CD14-positive monocyte (primary cell): ENCODE measurements at regions not wholly inside any gene's neighbourhood (a gene's known extent, or its start where the extent isn't known, plus 50 kb on each side); places are given as distances from the start of the nearest gene placed in this dataset.

Source experiments
- DNase-seq, 3 donors: peaks; one replicate each; pipeline ENCODE4 v3.0.0-alpha.2; 2011 to 2022
- H2AFZ ChIP-seq: 2 replicates; pipeline ENCODE4 v1.6.0; 2012; ENCODE audit warnings: mild to moderate bottlenecking, low read depth, low read length, inconsistent platforms; ENCODE audit not compliant: insufficient read depth, poor library complexity, severe bottlenecking
- H3K27ac ChIP-seq, 2 donors: 1 replicate in 1 of 2; 2 replicates in 1 of 2; pipeline ENCODE4 v1.5.1; 2012 to 2013; ENCODE audit warnings: low read length in 2 of 2, control low read depth in 1 of 2, inconsistent platforms in 1 of 2, low read depth in 1 of 2, mild to moderate bottlenecking in 1 of 2
- H3K27me3 ChIP-seq, 2 donors: one replicate each; pipeline versions ENCODE4 v1.6.0 to v1.6.1; 2011 to 2013; ENCODE audit warnings: low read length in 2 of 2; ENCODE audit not compliant: control insufficient read depth in 2 of 2, insufficient read depth in 2 of 2
- H3K36me3 ChIP-seq, 2 donors: replicated peaks in 1 of 2; 1 replicate in 1 of 2; 2 replicates in 1 of 2; pipeline versions ENCODE4 v1.5.1 to v1.6.1; 2012 to 2013; ENCODE audit warnings: low read length in 2 of 2, control low read depth in 1 of 2, inconsistent platforms in 1 of 2, mild to moderate bottlenecking in 1 of 2; ENCODE audit not compliant: insufficient read depth in 2 of 2, control insufficient read depth in 1 of 2
- H3K4me1 ChIP-seq, 2 donors: 1 replicate in 1 of 2; 2 replicates in 1 of 2; pipeline versions ENCODE4 v1.5.1 to v1.6.1; 2012 to 2013; ENCODE audit warnings: low read length in 2 of 2, control low read depth in 1 of 2, inconsistent platforms in 1 of 2, mild to moderate bottlenecking in 1 of 2, moderate library complexity in 1 of 2; ENCODE audit not compliant: insufficient read depth in 2 of 2, control insufficient read depth in 1 of 2
- H3K4me2 ChIP-seq: replicated peaks from 2 replicates; pipeline ENCODE3; 2012; ENCODE audit warnings: low read length, moderate library complexity, mild to moderate bottlenecking; ENCODE audit not compliant: poor library complexity, severe bottlenecking; ENCODE audit errors: extremely low read depth
- H3K4me3 ChIP-seq, 3 experiments: fragments of 200-600 bp in 1 of 3; sonication (generic) in 1 of 3; replicated peaks in 1 of 3; 1 replicate in 2 of 3; 2 replicates in 1 of 3; pipeline ENCODE4 v1.5.1; 2011 to 2013; ENCODE audit warnings: low read length in 3 of 3, mild to moderate bottlenecking in 3 of 3, control low read depth in 2 of 3, low read depth in 2 of 3, inconsistent platforms in 1 of 3, moderate library complexity in 1 of 3
- H3K79me2 ChIP-seq: 2 replicates; pipeline ENCODE4 v1.6.0; 2012; ENCODE audit warnings: mild to moderate bottlenecking, control low read depth, inconsistent platforms, low read length, moderate library complexity; ENCODE audit not compliant: insufficient read depth
- H3K9ac ChIP-seq: 2 replicates; pipeline ENCODE4 v1.6.0; 2017; ENCODE audit warnings: low read length, mild to moderate bottlenecking; ENCODE audit not compliant: insufficient read depth, poor library complexity, severe bottlenecking
- H3K9me3 ChIP-seq, 2 donors: replicated peaks in 1 of 2; 1 replicate in 1 of 2; 2 replicates in 1 of 2; pipeline versions ENCODE4 v1.5.1 to v1.6.1; 2012 to 2013; ENCODE audit warnings: low read length in 2 of 2, control low read depth in 1 of 2; ENCODE audit not compliant: control insufficient read depth in 1 of 2, insufficient read depth in 1 of 2
- H4K20me1 ChIP-seq: 2 replicates; pipeline ENCODE4 v1.6.0; 2012; ENCODE audit warnings: mild to moderate bottlenecking, low read length, control low read depth, moderate library complexity; ENCODE audit not compliant: insufficient read depth
- H3K27ac Mint-ChIP-seq, 7 donors: one replicate each; pipeline ENCODE4 v1.8.0; 2020; ENCODE audit warnings: mild to moderate bottlenecking in 7 of 7, mixed read lengths in 7 of 7, moderate library complexity in 6 of 7, inconsistent platforms in 2 of 7
- H3K27me3 Mint-ChIP-seq, 3 donors: one replicate each; pipeline ENCODE4 v1.8.0; 2021 to 2022; ENCODE audit warnings: low read depth in 3 of 3, mild to moderate bottlenecking in 3 of 3, mixed read lengths in 3 of 3, moderate library complexity in 3 of 3, inconsistent platforms in 1 of 3
- H3K36me3 Mint-ChIP-seq, 2 donors: one replicate each; pipeline ENCODE4 v1.8.0; 2020; ENCODE audit warnings: mixed read lengths in 2 of 2, inconsistent platforms in 1 of 2, mild to moderate bottlenecking in 1 of 2
- H3K4me1 Mint-ChIP-seq: one replicate; pipeline ENCODE4 v1.8.0; 2020; ENCODE audit warnings: mild to moderate bottlenecking, mixed read lengths
- H3K4me3 Mint-ChIP-seq, 2 donors: one replicate each; pipeline ENCODE4 v1.8.0; 2020; ENCODE audit warnings: mild to moderate bottlenecking in 2 of 2, mixed read lengths in 2 of 2, moderate library complexity in 1 of 2
- H3K9me3 Mint-ChIP-seq, 7 donors: one replicate each; pipeline ENCODE4 v1.8.0; 2020 to 2022; ENCODE audit warnings: mixed read lengths in 7 of 7, mild to moderate bottlenecking in 6 of 7, moderate library complexity in 6 of 7, inconsistent platforms in 2 of 7
- WGBS: methylation state at CpG from one replicate; pipeline ENCODE4 v1.1.5; 2013; ENCODE audit warnings: missing lambda C conversion rate; ENCODE audit not compliant: insufficient coverage; 5-methylcytosine and 5-hydroxymethylcytosine counted together
- intact Hi-C, 2 donors: fragments of 100-400 bp; cut with micrococcal nuclease; formaldehyde crosslinking; loops; one replicate each; pipeline versions ENCODE4 v1.15.0 to v1.15.1; 2023
- TF ChIP-seq, protein P1 (sequence below): fragments of 200-600 bp; IDR thresholded peaks from one replicate; pipeline ENCODE4 v1.8.0; 2022; ENCODE audit warnings: antibody characterized with exemption, mild to moderate bottlenecking

DNA sequence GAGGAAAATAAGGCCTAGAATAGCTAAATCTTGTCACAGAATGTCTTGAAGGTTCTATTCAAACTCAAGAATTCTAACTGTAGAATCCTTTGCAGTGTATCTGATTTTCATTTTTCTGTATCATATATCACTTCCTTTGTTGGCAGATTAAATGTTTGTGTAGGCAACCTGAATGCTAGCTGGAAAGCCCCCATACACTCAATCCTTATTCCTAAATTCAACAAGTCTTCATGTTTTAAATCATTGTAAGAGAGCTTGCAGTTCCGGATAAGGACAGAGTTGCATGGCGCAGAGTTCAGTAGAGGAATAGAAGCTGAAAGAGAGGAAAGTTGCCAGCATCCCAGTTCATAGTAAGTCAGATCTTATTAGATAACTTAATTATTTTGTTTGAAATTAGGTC, 242.0 kb upstream of the SEMA6D start:
- H3K9ac ChIP-seq: no peak overlapping the region
- no peaks in the 10 kb centered on the region for H4K20me1 ChIP-seq
- peaks cover 0 to 10% (median 4%) of the 10 kb centered on the region in 7 donors for H3K9me3 Mint-ChIP-seq
- H3K4me1 Mint-ChIP-seq: no peaks in the 10 kb centered on the region
- H3K27me3 Mint-ChIP-seq: peaks cover 0 to 7% (median 4%) of the 10 kb centered on the region in 3 donors
- no peak overlapping the region for H3K27ac ChIP-seq
- no peaks in the 10 kb centered on the region for H3K79me2 ChIP-seq
- TF ChIP-seq, protein P1, sequence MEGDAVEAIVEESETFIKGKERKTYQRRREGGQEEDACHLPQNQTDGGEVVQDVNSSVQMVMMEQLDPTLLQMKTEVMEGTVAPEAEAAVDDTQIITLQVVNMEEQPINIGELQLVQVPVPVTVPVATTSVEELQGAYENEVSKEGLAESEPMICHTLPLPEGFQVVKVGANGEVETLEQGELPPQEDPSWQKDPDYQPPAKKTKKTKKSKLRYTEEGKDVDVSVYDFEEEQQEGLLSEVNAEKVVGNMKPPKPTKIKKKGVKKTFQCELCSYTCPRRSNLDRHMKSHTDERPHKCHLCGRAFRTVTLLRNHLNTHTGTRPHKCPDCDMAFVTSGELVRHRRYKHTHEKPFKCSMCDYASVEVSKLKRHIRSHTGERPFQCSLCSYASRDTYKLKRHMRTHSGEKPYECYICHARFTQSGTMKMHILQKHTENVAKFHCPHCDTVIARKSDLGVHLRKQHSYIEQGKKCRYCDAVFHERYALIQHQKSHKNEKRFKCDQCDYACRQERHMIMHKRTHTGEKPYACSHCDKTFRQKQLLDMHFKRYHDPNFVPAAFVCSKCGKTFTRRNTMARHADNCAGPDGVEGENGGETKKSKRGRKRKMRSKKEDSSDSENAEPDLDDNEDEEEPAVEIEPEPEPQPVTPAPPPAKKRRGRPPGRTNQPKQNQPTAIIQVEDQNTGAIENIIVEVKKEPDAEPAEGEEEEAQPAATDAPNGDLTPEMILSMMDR: no peak
- DNase-seq: no peak
- H3K4me1 ChIP-seq: no peaks in the 10 kb centered on the region
- no peak overlapping the region for H3K4me3 ChIP-seq
- no CpG with 5 or more reads among the region's 2 CpGs for WGBS
- H2AFZ ChIP-seq: no peak overlapping the region
- H3K9me3 ChIP-seq: no peaks in the 10 kb centered on the region
- no peaks in the 10 kb centered on the region for H3K36me3 Mint-ChIP-seq
- H3K4me3 Mint-ChIP-seq: no peak overlapping the region
- no peak overlapping the region for H3K27ac Mint-ChIP-seq
- H3K27me3 ChIP-seq: no peaks in the 10 kb centered on the region
- intact Hi-C loops: loop anchor here in 1 of 2 donors (10.0 kb wide), 1 partner anchor 519 kb away; no protein-coding TSS in a partner anchor
- H3K4me2 ChIP-seq: no peak overlapping the region
- H3K36me3 ChIP-seq: no peaks in the 10 kb centered on the region

DNA sequence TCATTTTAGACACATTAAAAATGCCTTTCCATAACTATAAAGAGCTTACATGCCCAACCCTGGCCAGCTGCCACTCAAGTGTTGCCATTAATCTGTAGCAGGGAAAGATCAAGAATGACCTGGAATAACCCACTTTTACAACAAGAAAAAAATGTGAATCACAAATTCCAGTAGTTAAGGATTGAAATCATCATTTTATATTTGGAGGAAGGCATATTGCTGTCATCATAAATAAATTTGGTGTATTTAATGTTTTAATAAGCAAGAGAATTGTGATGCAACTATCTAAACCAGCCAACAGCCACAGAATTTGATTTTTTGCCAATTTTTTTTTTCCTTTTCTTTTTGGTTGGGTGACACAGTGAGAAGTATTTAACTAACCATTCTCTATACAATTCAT, 240.0 kb upstream of the SEMA6D start:
- no peak overlapping the region for H2AFZ ChIP-seq
- H3K4me2 ChIP-seq: no peak overlapping the region
- no peaks in the 10 kb centered on the region for H3K36me3 ChIP-seq
- intact Hi-C loops: loop anchor here in 1 of 2 donors (10.0 kb wide), 1 partner anchor 517 kb away; no protein-coding TSS in a partner anchor
- TF ChIP-seq, protein P1: no peak
- no peak overlapping the region for H3K9ac ChIP-seq
- no peaks in the 10 kb centered on the region for H3K79me2 ChIP-seq
- no peaks in the 10 kb centered on the region for H3K4me1 ChIP-seq
- no peaks in the 10 kb centered on the region for H3K9me3 ChIP-seq
- Mint-ChIP-seq H3K4me3 (no peak overlapping the region), H3K4me1 (no peaks in the 10 kb centered on the region), H3K36me3 (no peaks in the 10 kb centered on the region), H3K27me3 (peaks cover 2 to 8% (median 6%) of the 10 kb centered on the region in 3 donors), H3K9me3 (peaks cover 0 to 10% (median 5%) of the 10 kb centered on the region in 7 donors), H3K27ac (no peak overlapping the region)
- no peak overlapping the region for H3K4me3 ChIP-seq
- H4K20me1 ChIP-seq: no peaks in the 10 kb centered on the region
- no peaks in the 10 kb centered on the region for H3K27me3 ChIP-seq
- no peak for DNase-seq
- no peak overlapping the region for H3K27ac ChIP-seq
